ENCODE measurements at regions not wholly inside any gene's neighbourhood (a gene's known extent, or its start where the extent isn't known, plus 50 kb on each side); places are given as distances from the start of the nearest gene placed in this dataset.

GRCh38 chr12:115351514-115352077 lies 667.6 kb upstream of the TBX3 start:
- TF ChIP-seq KDM4B (IDR thresholded peaks at IDR 0.05; ENCODE audit: borderline replicate concordance in 2 of 2, low read depth in 1 of 2) = no peak
- TF ChIP-seq CEBPB (tag; IDR thresholded peaks at IDR 0.05) = 0 out of 2 replicates have a peak, but pooled peaks have one; percentile 21
- TF ChIP-seq ZNF76 (CRISPR knock-in tag; IDR thresholded peaks at IDR 0.05; ENCODE audit: borderline replicate concordance) = no peak
- TF ChIP-seq ATF3 (IDR thresholded peaks at IDR 0.05) = peak; percentile 12; the same call in 1 of the 2 replicates
- no peak for TF ChIP-seq ATF3 (CRISPR knock-in tag; conservative IDR thresholded peaks at IDR 0.05)
- no peak overlapping the region for H3K9ac ChIP-seq (ENCODE audit: insufficient read depth in 1 of 2, low read depth in 2 of 2, low read length in 2 of 2)
- no peak overlapping the region for H3K4me2 ChIP-seq (ENCODE audit: insufficient read depth, low read length)
- no peak for ATAC-seq
- no peak overlapping the region for H3K27ac ChIP-seq (ENCODE audit: extremely low read depth, low read depth, low read length)
- peaks cover 0 to 13% of the 10 kb centered on the region in 2 experiments; a peak in 2 of 5 replicates for H3K27me3 ChIP-seq (ENCODE audit: control insufficient read depth in 2 of 2, insufficient read depth in 2 of 2, low read length in 2 of 2)
- H3K4me3 ChIP-seq = no peak overlapping the region
- no peaks in the 10 kb centered on the region for H3K9me1 ChIP-seq (ENCODE audit: control insufficient read depth, insufficient read depth, low read length)
- H3K9me3 ChIP-seq (replicated peaks; ENCODE audit: control insufficient read depth, insufficient read depth, low read depth, low read length) = no peaks in the 10 kb centered on the region
- H2AFZ ChIP-seq (ENCODE audit: low read depth, low read length) = no peak overlapping the region
- no TSS peak for BruUV-seq (replicated peaks)
- no peaks in the 10 kb centered on the region for H4K20me1 ChIP-seq (replicated peaks; ENCODE audit: control insufficient read depth, insufficient read depth, low read length)
- WGBS (ENCODE audit: insufficient coverage, low coverage, missing lambda C conversion rate) = 0% methylated on average over 5 of the region's 5 CpGs
- H3K36me3 ChIP-seq (ENCODE audit: control insufficient read depth, insufficient read depth, low read length) = no peaks in the 10 kb centered on the region
- POLR2A ChIA-PET = no interaction called here
- no peaks in the 10 kb centered on the region for H3K79me2 ChIP-seq (ENCODE audit: control insufficient read depth, insufficient read depth, low read length)
- no peaks in the 10 kb centered on the region for H3K4me1 ChIP-seq (replicated peaks in 1 of 2; ENCODE audit: control insufficient read depth in 2 of 2, insufficient read depth in 2 of 2, low read length in 2 of 2)
- FAIRE-seq = no peak
- DNase-seq (ENCODE audit: extremely low read depth in 1 of 4, low spot score in 3 of 4) = no peak
- CTCF ChIA-PET (ENCODE audit: low intra/inter-chr PET ratio) = no interaction called here
- intact Hi-C loops (cut with micrococcal nuclease) = no loop called here
- in situ Hi-C loops (cut with MboI) = no loop called here

All from K562 (cell line).